BJ (cell line): ENCODE measurements at regions not wholly inside any gene's neighbourhood (a gene's known extent, or its start where the extent isn't known, plus 50 kb on each side); places are given as distances from the start of the nearest gene placed in this dataset.
"Not testable (repeated sequence)": the region's sequence is repeated elsewhere in the genome, so short reads cannot be mapped to it uniquely, and the experiment has no call there.

ENCODE experiments used
- CTCF ChIA-PET: fragments of 350-600 bp; formaldehyde crosslinking; extraction: SDS; loops from one replicate; lab custom pipeline; 2021; ENCODE audit warnings: antibody characterized with exemption, inconsistent platforms; lab: Yijun Ruan, JAX
- POLR2A ChIA-PET: fragments of 300-600 bp; sonication (Branson Sonifier 250); formaldehyde crosslinking; extraction: SDS; loops from one replicate; lab custom pipeline; 2021; ENCODE audit warnings: antibody characterized with exemption; lab: Charles Lee
- DNase-seq: peaks from one replicate; pipeline ENCODE4 v3.0.0-alpha.2; 2011; ENCODE audit warnings: low read depth
- H3K27me3 ChIP-seq: 2 replicates; pipeline ENCODE4 v1.6.0; 2011; ENCODE audit warnings: low read length; ENCODE audit not compliant: control insufficient read depth, insufficient read depth
- H3K36me3 ChIP-seq: 2 replicates; pipeline ENCODE4 v1.5.1; 2011; ENCODE audit warnings: low read length; ENCODE audit not compliant: control insufficient read depth, insufficient read depth
- H3K4me3 ChIP-seq: 2 replicates; pipeline ENCODE4 v1.5.1; 2011; ENCODE audit warnings: low read depth, mild to moderate bottlenecking, control low read depth, low read length
- CTCF ChIP-seq: IDR thresholded peaks from 2 replicates; pipeline ENCODE4 v1.5.1; 2011; ENCODE audit warnings: low read depth, mild to moderate bottlenecking, control low read depth, inconsistent platforms, low read length, moderate library complexity; ENCODE audit not compliant: insufficient read depth

- H3K27me3 ChIP-seq: 0 out of 2 replicates have a peak, but pooled peaks cover 2% of the 10 kb centered on the region
- ChIA-PET POLR2A (no interaction called here), CTCF (no interaction called here)
- no peak for DNase-seq
- no peak for TF ChIP-seq CTCF
- no peaks in the 10 kb centered on the region for H3K36me3 ChIP-seq
- H3K4me3 ChIP-seq: no peak overlapping the region
These were observed 83.0 kb upstream of the WAC start for GRCh38 chr10:28449926-28450325.

- Histone ChIP-seq H3K27me3 (0 out of 2 replicates have a peak, but pooled peaks cover 2% of the 10 kb centered on the region), H3K36me3 (no peaks in the 10 kb centered on the region), H3K4me3 (no peak overlapping the region)
- ChIA-PET CTCF (no interaction called here), POLR2A (no interaction called here)
- no peak for TF ChIP-seq CTCF
- no peak for DNase-seq
These were observed 79.0 kb upstream of the WAC start for GRCh38 chr10:28453926-28454325.

GRCh38 chr10:28457110-28457509 lies 75.8 kb upstream of the WAC start:
- CTCF ChIA-PET: no interaction called here
- Histone ChIP-seq H3K4me3 (no peak overlapping the region), H3K36me3 (no peaks in the 10 kb centered on the region), H3K27me3 (no peaks in the 10 kb centered on the region)
- no peak for TF ChIP-seq CTCF
- POLR2A ChIA-PET: interaction anchor here (0.9 kb wide), 1 partner anchor 63 kb away, joined by 4 read pairs; no protein-coding TSS in a partner anchor
- DNase-seq: no peak

- CTCF ChIA-PET, H3K36me3 ChIP-seq, H3K27me3 ChIP-seq, DNase-seq, POLR2A ChIA-PET, H3K4me3 ChIP-seq: not testable (repeated sequence)
These were observed 75.0 kb upstream of the WAC start for GRCh38 chr10:28457873-28458272.

- no peaks in the 10 kb centered on the region for H3K27me3 ChIP-seq
- DNase-seq: no peak
- H3K4me3 ChIP-seq: no peak overlapping the region
- no peaks in the 10 kb centered on the region for H3K36me3 ChIP-seq
- ChIA-PET CTCF (interaction anchor here (0.6 to 1.6 kb wide), 2 partner anchors 66 to 213 kb away, joined by 4 to 5 read pairs; no protein-coding TSS in a partner anchor), POLR2A (no interaction called here)
- no peak for TF ChIP-seq CTCF
These were observed 73.3 kb upstream of the WAC start for GRCh38 chr10:28459453-28460144.

- no peaks in the 10 kb centered on the region for H3K27me3 ChIP-seq
- no peak for TF ChIP-seq CTCF
- H3K36me3 ChIP-seq: no peaks in the 10 kb centered on the region
- no peak overlapping the region for H3K4me3 ChIP-seq
- DNase-seq: no peak
- ChIA-PET CTCF (interaction anchor here (1.0 kb wide), 1 partner anchor 212 kb away, joined by 4 read pairs; no protein-coding TSS in a partner anchor), POLR2A (no interaction called here)
These were observed 69.8 kb upstream of the WAC start for GRCh38 chr10:28463141-28463540.
